Activated naive CD4-positive, alpha-beta T cell treated with anti-CD3 and anti-CD28 coated beads, Interleukin-2, amount 50 U/mL, for 16 hours (primary cell): ENCODE measurements at regions not wholly inside any gene's neighbourhood (a gene's known extent, or its start where the extent isn't known, plus 50 kb on each side); places are given as distances from the start of the nearest gene placed in this dataset.

Experiments used
- DNase-seq: peaks from one replicate; pipeline ENCODE4 v3.0.0-alpha.2; 2020

DNA sequence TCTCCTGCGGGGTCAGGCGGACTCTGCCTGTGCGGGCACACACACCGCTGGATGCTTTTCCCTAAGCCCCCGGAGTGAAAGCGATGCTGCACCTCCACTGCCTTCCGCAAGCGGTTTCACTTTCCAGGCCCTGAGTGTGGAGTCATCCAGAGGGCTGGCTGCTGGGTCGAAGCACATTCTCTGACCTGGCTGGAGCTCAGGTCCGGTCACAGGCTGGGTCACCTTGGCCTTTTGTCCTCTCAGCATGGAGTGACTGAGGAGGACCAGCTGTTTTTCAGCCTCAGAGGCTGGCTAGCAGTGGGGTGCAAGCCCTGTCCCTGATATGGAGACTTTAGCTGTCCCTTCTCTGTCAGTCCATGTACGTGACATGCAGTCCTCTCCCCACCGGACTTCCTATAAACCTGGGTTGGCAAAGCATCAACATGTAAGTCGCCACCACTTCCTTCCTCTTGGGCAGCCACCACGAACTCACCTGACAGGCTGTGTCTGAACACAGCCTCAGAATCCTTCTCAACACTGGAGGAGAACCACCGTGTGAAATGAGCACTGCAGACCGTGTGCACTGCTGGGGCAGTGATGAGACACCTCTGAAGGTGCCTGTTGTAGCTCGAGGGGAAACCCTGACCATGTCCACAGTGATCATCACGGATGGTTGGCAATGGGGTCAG lies 51.3 kb downstream of the GADD45G start:
- DNase-seq = no peak

GRCh38 chr9:89657295-89657694 lies 52.5 kb downstream of the GADD45G start:
- DNase-seq = no peak

GRCh38 chr9:89657765-89658164 lies 53.0 kb downstream of the GADD45G start:
- DNase-seq = no peak

DNA sequence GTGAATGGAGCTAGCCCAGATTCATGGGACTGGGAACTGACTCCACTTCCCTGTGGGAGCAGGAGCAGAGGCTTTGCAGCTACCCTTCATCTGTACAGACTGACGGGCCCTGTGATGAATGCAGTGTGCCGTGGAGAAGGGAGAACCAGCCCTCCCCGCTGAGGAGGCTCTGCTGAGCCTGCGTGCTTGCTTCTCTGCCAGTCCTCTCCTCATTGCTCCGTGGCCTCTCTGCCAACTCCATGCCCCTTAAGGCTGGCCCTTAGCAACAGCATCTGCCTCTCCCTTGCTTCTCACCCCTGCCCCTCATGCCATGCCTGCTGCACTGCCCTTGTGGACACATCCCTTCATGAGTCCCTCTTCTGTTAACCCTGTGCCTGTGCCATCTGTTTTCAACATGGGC lies 53.6 kb downstream of the GADD45G start:
- no peak for DNase-seq

DNA sequence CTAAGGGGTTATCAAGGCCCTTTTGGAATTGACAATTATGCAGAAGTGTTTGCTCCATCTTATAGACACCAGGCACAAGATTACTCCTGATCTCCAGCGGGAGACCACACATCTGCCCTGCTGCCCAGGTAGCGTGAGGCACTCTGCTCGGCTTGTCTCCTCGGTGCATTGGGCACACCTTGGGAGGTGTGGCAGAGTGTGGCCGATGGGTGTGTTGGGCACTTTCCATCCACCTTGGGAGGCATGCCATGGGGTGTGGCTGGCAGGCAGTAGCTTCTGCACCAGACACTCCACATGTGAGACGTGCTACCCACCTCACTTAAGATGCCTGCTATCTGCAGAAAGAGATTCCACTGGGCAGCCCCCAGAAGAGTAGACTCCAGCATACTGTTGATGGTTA lies 54.1 kb downstream of the GADD45G start:
- no peak for DNase-seq

DNA sequence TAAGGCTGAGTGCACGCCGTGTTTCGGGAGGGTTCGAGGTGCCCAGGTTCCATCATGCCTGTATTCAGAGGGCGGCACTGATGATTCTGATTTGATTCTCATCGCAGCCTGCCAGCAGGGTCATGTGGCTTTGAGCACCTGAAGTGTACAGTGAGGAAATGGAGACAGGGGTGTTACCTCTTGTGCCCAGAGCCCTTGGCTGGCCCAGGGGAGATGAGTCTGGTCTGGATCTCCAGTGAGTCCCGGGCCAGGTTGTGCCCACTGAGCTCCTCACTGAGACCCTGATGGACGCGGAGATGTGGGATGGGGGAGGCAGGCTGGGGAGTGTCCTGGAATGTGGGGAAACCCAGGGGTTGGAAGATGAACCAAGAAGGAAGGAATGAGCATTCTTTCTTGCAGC lies 54.7 kb downstream of the GADD45G start:
- no peak for DNase-seq

GRCh38 chr9:89659891-89660685 lies 55.3 kb downstream of the GADD45G start:
- no peak for DNase-seq

DNA sequence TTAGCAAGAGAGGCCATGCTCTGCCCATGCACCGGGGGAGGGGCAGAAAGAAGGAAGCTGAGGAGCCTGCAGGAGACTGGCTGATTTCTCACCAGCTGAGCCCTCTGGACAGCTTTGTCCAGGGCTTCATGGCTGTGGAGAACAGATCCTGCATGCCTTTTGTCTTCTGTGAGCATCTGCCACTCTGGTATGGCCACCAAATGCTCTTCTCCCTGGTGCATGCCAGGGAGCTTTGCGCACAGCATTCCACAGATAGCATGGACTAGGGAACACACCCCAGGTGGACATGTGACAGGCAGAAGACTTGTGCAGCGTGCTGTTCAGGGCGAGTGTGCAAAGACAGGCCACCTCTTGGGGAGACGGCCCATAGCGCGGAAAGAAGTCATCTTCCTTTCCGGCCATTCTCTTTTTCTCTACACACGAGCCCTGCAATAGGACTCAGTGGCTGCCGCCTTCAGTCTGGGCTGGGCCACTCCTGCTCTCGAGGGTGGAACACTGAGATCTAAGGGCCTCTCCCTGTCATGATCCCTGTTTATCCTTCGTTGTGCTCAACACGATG lies 56.7 kb downstream of the GADD45G start:
- no peak for DNase-seq

DNA sequence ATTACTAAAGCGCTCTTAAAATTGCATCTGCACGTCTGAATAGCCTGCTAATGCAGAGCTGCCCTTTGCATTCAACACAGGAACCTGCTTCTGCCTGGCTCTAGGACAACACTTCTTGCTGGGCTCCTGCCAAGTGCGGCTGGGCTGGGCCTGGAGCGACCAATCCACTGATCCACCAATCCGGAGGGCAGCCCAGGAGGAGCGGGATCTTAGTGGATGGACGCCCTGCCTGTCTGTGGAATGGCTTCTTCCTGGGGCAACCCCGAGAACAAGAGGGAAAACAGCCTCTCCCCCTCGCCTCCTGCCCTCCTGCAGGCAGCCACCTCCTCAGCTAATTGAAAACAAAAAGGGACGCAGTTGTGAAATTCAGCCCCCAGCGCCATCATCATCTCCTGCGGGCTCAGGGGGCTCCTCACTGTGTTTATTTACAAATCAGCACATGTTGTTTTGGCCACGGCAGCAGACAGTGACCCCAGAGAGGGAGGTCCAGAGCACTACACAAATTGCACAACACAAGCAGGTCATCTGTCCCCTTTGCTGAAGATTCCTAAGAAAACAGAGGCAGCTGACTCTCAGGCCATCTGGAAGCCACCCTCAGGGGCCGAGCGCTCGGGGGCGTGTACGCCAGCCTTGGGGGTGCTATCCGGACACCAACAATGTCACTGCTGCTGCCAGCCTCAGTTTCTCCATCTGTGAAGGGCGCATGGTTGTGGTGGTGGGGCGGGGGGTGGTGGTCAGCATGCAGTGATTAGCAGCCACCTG lies 57.3 kb downstream of the GADD45G start:
- no peak for DNase-seq

DNA sequence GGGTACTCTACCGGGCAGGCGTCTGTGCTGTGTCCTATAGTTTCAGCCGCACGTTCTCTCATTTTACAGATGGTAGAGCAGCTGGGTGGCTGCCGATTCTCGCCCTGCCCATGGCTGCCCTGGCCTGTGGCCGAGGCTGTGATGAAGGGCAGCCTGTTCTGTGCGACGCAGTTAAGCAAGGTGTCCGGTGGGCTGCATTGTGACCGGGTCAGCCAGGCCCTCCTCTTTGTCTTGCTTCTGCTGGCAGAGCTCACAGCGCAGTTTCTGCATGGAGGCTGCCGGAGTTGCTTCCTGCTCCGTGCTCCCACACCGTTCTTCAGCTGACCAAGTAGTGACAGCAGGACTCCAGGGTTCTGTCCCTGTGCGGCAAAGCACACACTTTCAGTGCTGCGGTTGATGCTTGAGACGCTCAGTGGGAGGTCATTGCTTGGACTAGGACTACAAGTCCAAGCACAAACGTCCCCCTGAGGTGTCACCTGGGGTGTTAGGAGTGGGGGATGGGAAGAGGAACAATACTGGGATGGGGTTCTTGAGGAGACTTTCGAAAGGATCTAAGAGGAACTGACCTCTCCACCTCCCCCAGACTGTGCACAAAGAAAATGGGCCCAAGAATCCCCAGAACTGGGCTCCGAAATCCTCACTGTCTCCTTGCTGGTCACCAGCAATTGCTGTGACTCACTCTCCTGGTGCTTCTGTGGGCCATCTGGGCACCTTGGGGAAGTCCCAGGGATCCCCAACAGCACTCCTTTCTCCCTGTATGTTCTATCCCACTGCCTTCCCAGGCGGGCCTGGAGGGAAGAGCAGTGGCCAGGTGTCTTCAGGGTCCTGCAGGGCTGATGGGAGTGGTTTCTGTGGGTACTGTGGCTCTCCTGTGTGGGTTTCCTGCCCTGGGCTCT lies 58.2 kb downstream of the GADD45G start:
- no peak for DNase-seq

DNA sequence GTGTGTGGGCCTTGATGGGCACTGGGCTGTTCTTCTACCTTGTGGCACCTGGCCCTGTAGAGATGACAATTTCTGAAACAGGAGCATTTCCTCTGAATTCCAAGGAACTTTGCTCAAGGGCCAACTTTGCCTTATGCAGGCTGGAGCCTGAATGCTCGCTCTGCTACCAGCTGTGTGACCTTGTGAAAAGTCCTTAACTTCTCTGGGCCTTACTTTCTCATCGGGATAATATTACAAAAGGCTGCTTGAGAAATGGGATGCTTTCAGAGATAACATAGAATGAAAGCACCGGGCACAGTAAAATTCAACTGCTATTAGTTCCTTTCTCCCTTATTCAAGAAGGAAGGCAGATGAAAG lies 58.8 kb downstream of the GADD45G start:
- DNase-seq = no peak

- no peak for DNase-seq
Measured at GRCh38 chr9:89664010-89664409, 59.2 kb downstream of the GADD45G start.

DNA sequence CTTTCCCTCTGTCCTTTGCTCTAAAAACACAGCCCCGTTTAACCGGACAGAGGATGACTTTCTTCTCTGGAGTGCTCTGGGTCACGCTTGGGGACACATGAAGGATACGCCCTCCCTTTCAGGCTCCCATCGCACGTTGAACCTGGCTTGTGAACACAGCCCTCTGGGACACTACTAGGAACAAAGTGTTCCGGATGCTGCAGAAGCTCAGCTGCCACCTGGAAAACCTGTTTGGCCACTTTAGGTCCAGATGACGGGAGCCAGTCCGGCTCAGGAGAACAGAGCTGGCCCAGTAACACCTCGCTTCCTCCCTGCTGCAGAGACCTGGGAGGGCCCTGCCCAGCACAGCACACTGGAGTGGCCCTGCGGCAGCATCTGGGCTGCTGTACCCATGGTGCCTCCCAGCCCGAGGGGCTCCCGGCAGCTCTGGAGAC lies 60.1 kb downstream of the GADD45G start:
- DNase-seq = no peak

DNA sequence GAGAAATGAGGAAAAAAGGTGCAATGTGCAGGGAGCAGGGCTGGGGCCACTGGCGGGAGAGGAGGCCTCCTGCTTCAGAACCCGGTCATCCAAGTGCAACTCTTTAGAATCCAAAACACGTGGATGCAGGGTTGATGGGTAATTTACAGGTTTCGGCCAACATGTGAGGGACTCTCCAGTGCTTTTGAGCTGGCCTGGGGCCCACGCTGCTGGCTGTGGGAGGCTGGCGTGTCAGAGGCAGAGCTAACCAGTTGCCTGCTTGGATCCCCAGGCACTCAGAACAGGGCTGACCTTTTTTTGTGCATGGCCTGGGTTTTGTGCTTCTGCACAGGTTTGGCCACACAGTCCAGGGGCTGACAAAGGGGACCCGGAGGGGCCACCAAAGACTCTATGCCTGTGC lies 61.6 kb downstream of the GADD45G start:
- DNase-seq = no peak

DNA sequence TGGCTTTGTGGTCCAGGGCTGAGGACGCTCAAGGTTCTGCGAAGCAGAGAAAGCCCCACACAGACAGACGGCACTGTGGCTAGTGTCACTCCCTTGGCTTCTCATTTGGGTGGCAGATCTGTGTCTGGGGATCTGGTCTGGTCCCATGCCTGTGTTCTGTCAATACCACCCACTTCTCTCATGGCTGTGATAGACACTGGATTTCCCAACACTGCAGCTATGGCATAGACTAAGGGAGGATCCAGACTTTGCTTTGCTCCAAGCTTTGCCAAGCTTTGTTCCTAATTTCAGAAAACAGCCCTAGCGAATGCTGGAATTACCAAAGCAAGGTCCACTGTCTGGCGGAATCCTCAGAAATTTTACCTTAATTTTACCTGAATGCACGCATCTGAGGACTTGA lies 62.1 kb downstream of the GADD45G start:
- no peak for DNase-seq

- no peak for DNase-seq
Measured at GRCh38 chr9:89667726-89668125, 62.9 kb downstream of the GADD45G start.

- no peak for DNase-seq
Measured at GRCh38 chr9:89668216-89668865, 63.5 kb downstream of the GADD45G start.

DNA sequence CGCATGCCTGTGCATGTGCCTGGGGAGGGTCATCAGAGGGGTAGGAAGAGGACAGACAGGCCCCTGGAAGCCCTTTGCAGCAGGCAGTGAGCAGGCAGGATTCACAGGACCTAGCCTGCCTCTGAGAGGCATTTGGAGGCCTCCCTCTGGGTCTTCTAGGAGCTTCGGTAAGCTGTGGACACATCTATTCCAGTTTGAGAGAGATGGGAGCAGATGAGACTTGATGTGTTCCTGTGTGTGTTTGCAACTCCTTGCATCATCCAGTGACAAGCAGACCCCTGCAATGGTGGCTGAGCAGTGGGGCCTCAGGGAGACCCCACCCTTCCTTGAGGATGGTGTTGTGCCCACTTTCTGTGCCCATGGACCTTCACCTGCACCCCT lies 64.0 kb downstream of the GADD45G start:
- no peak for DNase-seq

DNA sequence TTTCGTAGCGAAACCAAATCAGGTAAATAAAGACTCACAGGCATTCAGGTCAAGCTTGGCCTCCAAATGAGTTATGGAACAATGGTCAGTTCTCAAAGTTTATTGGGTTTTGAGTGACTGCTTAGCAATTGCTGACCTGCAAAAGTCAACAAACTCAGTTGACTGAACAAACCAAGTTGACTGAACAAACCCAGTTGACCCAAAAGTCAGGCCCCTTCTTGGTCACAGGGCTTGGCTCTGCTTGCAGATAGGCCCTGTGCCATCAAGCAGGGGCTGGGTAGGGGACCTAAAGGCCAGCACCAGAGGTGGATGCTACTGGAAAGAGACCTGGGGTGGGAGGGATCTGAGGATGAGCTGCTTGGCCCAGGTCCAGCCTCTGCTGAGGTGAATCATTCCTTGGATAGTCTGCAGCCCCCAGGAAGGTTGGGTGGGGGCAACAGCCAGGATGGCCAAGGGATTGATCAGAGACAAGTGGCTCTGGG lies 64.6 kb downstream of the GADD45G start:
- no peak for DNase-seq

GRCh38 chr9:89670114-89670513 lies 65.3 kb downstream of the GADD45G start:
- DNase-seq = no peak

DNA sequence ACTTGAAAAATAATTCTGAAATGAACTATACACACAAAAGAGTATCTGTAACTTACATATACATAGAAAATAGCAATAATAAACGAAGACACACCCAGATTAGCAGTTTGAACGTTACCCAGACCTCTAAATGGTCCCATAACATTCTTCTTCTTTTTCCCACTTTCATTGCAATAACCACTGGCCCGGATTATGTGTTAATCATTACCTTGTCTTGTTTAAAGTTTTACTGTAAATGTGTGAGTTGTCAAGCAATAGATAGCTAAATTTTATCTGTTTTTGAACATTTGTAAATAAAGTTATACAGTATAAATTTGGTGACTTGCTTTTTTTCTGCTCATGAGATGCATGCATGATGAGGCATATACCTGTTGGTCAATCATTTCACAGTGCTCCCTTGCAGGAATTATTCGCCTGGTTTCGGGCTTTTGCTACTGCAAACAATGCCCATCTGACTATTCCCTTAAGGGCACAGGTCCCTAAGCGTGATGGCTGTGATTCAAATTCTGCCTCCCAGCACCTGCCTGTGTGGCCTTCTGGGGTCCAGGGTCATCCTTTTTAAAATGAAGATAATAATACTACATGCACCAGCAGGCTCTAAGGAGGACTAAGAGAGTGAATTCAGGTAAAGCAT lies 66.1 kb downstream of the GADD45G start:
- no peak for DNase-seq
